ENCODE measurements at regions not wholly inside any gene's neighbourhood (a gene's known extent, or its start where the extent isn't known, plus 50 kb on each side); places are given as distances from the start of the nearest gene placed in this dataset.

DNA sequence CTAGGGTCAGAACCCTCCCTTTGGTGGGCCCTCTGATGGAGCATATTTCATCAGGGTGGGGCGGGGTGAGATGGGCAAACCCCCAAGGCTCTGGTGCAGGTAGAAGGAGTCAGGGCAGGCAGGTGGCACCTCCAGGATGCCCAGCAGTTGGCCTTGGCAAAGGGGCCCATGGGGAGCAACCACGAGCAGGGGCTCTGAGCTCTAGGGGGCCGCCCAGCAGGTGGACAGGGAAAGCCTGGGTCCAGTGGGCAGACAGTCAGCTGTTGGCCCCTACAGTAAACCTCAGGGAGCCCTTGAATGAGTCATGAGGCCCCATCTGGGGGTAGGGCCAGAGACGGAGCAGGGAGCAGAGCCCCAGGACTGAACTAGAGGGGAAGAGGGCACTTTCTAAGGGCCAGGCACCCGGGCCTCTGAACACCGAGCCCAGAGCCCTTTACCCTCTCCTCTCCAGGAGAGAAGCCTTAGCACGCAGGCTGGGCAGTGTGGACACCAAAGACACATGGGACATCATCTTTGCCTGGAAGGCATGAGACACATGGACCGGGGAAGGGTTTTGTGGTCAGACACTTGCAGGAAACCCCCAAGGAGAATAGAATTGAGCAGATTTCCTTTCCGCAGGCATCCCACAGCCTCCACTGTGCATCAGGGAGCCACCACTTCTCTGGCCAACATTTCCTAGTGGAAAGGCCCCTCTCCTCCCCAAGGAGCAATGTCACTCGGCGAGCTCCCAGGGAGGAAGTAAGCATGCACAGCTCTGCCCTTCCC, 257.3 kb downstream of the GLI2 start:
- H3K36me3 ChIP-seq: no peaks in the 10 kb centered on the region
- peak in 1 of 2 donors; percentile 6 for DNase-seq
- no peaks in the 10 kb centered on the region for H3K4me1 ChIP-seq
- intact Hi-C loops (cut with DNase I; ENCODE audit: low total_unique reads): no loop called here
- no peak overlapping the region for H3K27ac ChIP-seq
- no peaks in the 10 kb centered on the region for H3K27me3 ChIP-seq
- TF ChIP-seq CTCF (IDR thresholded peaks at IDR 0.05) (no peak), POLR2A (IDR thresholded peaks at IDR 0.05) (no peak)
- H3K9me3 ChIP-seq: no peaks in the 10 kb centered on the region
- H3K4me3 ChIP-seq: no peak overlapping the region

- Histone ChIP-seq H3K4me3 (no peak overlapping the region), H3K36me3 (no peaks in the 10 kb centered on the region), H3K27me3 (no peaks in the 10 kb centered on the region), H3K27ac (no peak overlapping the region), H3K9me3 (no peaks in the 10 kb centered on the region), H3K4me1 (no peaks in the 10 kb centered on the region)
- peak in 1 of 2 donors; percentile 2 for DNase-seq
- intact Hi-C loops (cut with DNase I; ENCODE audit: low total_unique reads): no loop called here
- TF ChIP-seq POLR2A (IDR thresholded peaks at IDR 0.05): no peak
- TF ChIP-seq CTCF (IDR thresholded peaks at IDR 0.05): no peak
Measured at GRCh38 chr2:120993661-120994060, 258.0 kb downstream of the GLI2 start.

- no peaks in the 10 kb centered on the region for H3K36me3 ChIP-seq
- no peaks in the 10 kb centered on the region for H3K27me3 ChIP-seq
- TF ChIP-seq POLR2A (IDR thresholded peaks at IDR 0.05) (no peak), CTCF (IDR thresholded peaks at IDR 0.05) (no peak)
- intact Hi-C loops (cut with DNase I; ENCODE audit: low total_unique reads): no loop called here
- no peaks in the 10 kb centered on the region for H3K9me3 ChIP-seq
- peak in 1 of 2 donors; percentile 4 for DNase-seq
- no peak overlapping the region for H3K27ac ChIP-seq
- H3K4me3 ChIP-seq: no peak overlapping the region
- no peaks in the 10 kb centered on the region for H3K4me1 ChIP-seq
Measured at GRCh38 chr2:120994301-120994995, 258.8 kb downstream of the GLI2 start.

DNA sequence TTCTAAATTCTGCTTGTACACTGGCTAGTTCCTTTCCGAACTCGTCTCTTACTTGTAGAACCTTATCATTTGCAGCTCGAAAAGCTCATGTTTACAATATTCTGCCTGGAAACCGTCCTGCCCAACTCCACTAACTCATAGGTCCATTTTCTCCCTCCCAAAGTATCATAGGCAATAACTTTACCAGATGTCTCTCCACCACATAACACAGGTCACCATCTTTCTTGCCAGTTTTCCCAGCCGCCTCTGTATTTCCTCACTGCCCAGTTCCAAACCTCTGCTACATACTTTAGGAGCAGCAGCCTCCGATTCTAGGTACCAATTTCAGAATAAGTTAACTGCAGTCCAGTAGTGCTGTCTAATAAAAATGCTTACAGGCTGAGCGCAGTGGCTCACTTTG, 259.5 kb downstream of the GLI2 start:
- H3K27me3 ChIP-seq: no peaks in the 10 kb centered on the region
- H3K4me1 ChIP-seq: no peaks in the 10 kb centered on the region
- no peaks in the 10 kb centered on the region for H3K9me3 ChIP-seq
- H3K36me3 ChIP-seq: no peaks in the 10 kb centered on the region
- H3K27ac ChIP-seq: no peak overlapping the region
- no peak for DNase-seq
- TF ChIP-seq POLR2A (IDR thresholded peaks at IDR 0.05) (no peak), CTCF (IDR thresholded peaks at IDR 0.05) (no peak)
- intact Hi-C loops (cut with DNase I; ENCODE audit: low total_unique reads): no loop called here
- H3K4me3 ChIP-seq: no peak overlapping the region

GRCh38 chr2:120995656-120996190, 260.1 kb downstream of the GLI2 start:
- Histone ChIP-seq H3K27me3 (no peaks in the 10 kb centered on the region), H3K9me3 (no peaks in the 10 kb centered on the region), H3K27ac (no peak overlapping the region), H3K4me1 (no peaks in the 10 kb centered on the region), H3K36me3 (no peaks in the 10 kb centered on the region), H3K4me3 (no peak overlapping the region)
- TF ChIP-seq POLR2A (IDR thresholded peaks at IDR 0.05) (no peak), CTCF (IDR thresholded peaks at IDR 0.05) (no peak)
- intact Hi-C loops (cut with DNase I; ENCODE audit: low total_unique reads): no loop called here
- no peak for DNase-seq
